Suprapubic skin (tissue), 4 donors: ENCODE measurements at regions not wholly inside any gene's neighbourhood (a gene's known extent, or its start where the extent isn't known, plus 50 kb on each side); places are given as distances from the start of the nearest gene placed in this dataset.

Experiments used
- CTCF ChIP-seq, 2 donors: fragments of 200-600 bp in 1 of 2; fragments of 450-650 bp in 1 of 2; sonication (generic) in 1 of 2; IDR thresholded peaks; one replicate each; pipeline ENCODE4 v1.5.1; 2016 to 2019; ENCODE audit warnings: antibody characterized with exemption in 2 of 2, mild to moderate bottlenecking in 1 of 2, moderate library complexity in 1 of 2
- EP300 ChIP-seq: sonication (generic); formaldehyde crosslinking; IDR thresholded peaks from one replicate; pipeline ENCODE4 v1.6.1; 2017; ENCODE audit warnings: antibody characterized with exemption
- POLR2A ChIP-seq, 2 donors: fragments of 450-650 bp; IDR thresholded peaks; one replicate each; pipeline ENCODE4 v1.6.1; 2017; ENCODE audit warnings: antibody characterized with exemption in 2 of 2, mild to moderate bottlenecking in 2 of 2, moderate library complexity in 2 of 2
- POLR2AphosphoS5 ChIP-seq, 3 donors: sonication (generic); formaldehyde crosslinking; IDR thresholded peaks; one replicate each; pipeline ENCODE4 v1.6.1; 2017; ENCODE audit warnings: antibody characterized with exemption in 3 of 3

- TF ChIP-seq CTCF (IDR thresholded peaks at IDR 0.05), result no peak
- TF ChIP-seq POLR2AphosphoS5 (IDR thresholded peaks at IDR 0.05), result no peak
- TF ChIP-seq POLR2A (IDR thresholded peaks at IDR 0.05), result no peak
- no peak for TF ChIP-seq EP300
These were observed 378.4 kb upstream of the CHORDC1 start for GRCh38 chr11:90601261-90601660.
